ENCODE measurements at regions not wholly inside any gene's neighbourhood (a gene's known extent, or its start where the extent isn't known, plus 50 kb on each side); places are given as distances from the start of the nearest gene placed in this dataset.

DNA sequence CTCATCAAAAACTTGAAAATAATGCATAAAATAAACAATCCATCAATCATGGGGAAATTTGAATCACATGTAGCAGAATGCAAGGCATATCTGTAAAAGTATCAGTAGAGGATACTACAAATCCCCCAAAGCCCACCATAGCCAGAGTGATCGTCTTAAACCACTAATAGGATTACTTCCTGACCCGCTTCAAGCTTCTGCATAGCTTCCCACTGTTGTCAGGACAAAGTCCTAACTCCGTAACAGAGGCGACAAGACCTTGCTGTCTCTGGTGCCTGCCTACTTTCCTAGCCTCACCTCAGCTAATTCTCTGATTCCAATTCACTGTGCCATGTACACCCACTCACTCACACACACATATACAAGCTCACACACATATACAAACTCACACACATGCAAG, 161.2 kb upstream of the NFIA start:
- TF ChIP-seq, protein P1, sequence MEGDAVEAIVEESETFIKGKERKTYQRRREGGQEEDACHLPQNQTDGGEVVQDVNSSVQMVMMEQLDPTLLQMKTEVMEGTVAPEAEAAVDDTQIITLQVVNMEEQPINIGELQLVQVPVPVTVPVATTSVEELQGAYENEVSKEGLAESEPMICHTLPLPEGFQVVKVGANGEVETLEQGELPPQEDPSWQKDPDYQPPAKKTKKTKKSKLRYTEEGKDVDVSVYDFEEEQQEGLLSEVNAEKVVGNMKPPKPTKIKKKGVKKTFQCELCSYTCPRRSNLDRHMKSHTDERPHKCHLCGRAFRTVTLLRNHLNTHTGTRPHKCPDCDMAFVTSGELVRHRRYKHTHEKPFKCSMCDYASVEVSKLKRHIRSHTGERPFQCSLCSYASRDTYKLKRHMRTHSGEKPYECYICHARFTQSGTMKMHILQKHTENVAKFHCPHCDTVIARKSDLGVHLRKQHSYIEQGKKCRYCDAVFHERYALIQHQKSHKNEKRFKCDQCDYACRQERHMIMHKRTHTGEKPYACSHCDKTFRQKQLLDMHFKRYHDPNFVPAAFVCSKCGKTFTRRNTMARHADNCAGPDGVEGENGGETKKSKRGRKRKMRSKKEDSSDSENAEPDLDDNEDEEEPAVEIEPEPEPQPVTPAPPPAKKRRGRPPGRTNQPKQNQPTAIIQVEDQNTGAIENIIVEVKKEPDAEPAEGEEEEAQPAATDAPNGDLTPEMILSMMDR (conservative IDR thresholded peaks at IDR 0.05; ENCODE audit: low read length), result no peak
- no peak for TF ChIP-seq EZH2phosphoT487 (IDR thresholded peaks at IDR 0.05; ENCODE audit: borderline replicate concordance, low read depth, low read length)

Data from OCI-LY7 (cell line).